ENCODE measurements at regions not wholly inside any gene's neighbourhood (a gene's known extent, or its start where the extent isn't known, plus 50 kb on each side); places are given as distances from the start of the nearest gene placed in this dataset.

- WGBS (ENCODE audit: low lambda C conversion rate), result 4% methylated on average over 3 of the region's 3 CpGs
- Histone ChIP-seq H3K4me1 (ENCODE audit: insufficient read depth, low read length) (no peaks in the 10 kb centered on the region), H4K20me1 (ENCODE audit: insufficient read depth, low read length) (no peaks in the 10 kb centered on the region), H3K27ac (ENCODE audit: extremely low read length, insufficient read depth, low read length) (no peak overlapping the region), H3K36me3 (replicated peaks in 1 of 2; ENCODE audit: control insufficient read depth in 1 of 2, insufficient read depth in 2 of 2, low read length in 2 of 2) (no peaks in the 10 kb centered on the region), H3K4me2 (ENCODE audit: low read depth, low read length) (no peak overlapping the region), H3K4me3 (replicated peaks in 1 of 3; ENCODE audit: insufficient read depth in 1 of 3, low read depth in 2 of 3, low read length in 3 of 3) (no peak overlapping the region), H3K79me2 (ENCODE audit: insufficient read depth, low read length) (no peaks in the 10 kb centered on the region), H2AFZ (ENCODE audit: low read length) (no peak overlapping the region), H3K9ac (ENCODE audit: insufficient read depth, low read depth, low read length) (no peak overlapping the region), H3K9me3 (ENCODE audit: low read length) (no peaks in the 10 kb centered on the region), H3K27me3 (ENCODE audit: control insufficient read depth in 1 of 2, insufficient read depth in 2 of 2, low read length in 2 of 2) (no peaks in the 10 kb centered on the region)
- DNase-seq (ENCODE audit: low spot score) (no peak), FAIRE-seq (no peak), ATAC-seq (no peak)
- in situ Hi-C loops (cut with HindIII; ENCODE audit: extremely low pct_ligation_motif_present, low pct_unique_long_range_greater_than_20kb), result no loop called here
- intact Hi-C loops (cut with micrococcal nuclease; ENCODE audit: unreplicated experiment), result no loop called here
- TF ChIP-seq CHD4 (IDR thresholded peaks at IDR 0.05; ENCODE audit: borderline replicate concordance, low read length) (no peak), GABPA (IDR thresholded peaks at IDR 0.05; ENCODE audit: low read depth, low read length) (no peak), GABPA (CRISPR knock-in tag; IDR thresholded peaks at IDR 0.05; ENCODE audit: low read depth) (no peak), KDM1A (CRISPR knock-in tag; IDR thresholded peaks at IDR 0.05) (no peak), IRX3 (CRISPR knock-in tag; IDR thresholded peaks at IDR 0.05; ENCODE audit: borderline replicate concordance, low read depth) (no peak), SMAD9 (CRISPR knock-in tag; IDR thresholded peaks at IDR 0.05) (no peak), TBL1XR1 (IDR thresholded peaks at IDR 0.05; ENCODE audit: borderline replicate concordance, low read length, partially characterized antibody) (no peak), TP53 (CRISPR knock-in tag; conservative IDR thresholded peaks at IDR 0.05) (no peak)
- ChIA-PET CTCF (ENCODE audit: low intra/inter-chr PET ratio, low total read pairs) (no interaction called here), POLR2A (no interaction called here)
- BruUV-seq (replicated peaks), result no TSS peak
Measured at GRCh38 chr5:43802651-43803050, 199.7 kb downstream of the NNT start.

- Histone ChIP-seq H3K79me2 (ENCODE audit: insufficient read depth, low read length) (no peaks in the 10 kb centered on the region), H3K27ac (ENCODE audit: extremely low read length, insufficient read depth, low read length) (no peak overlapping the region), H3K4me1 (ENCODE audit: insufficient read depth, low read length) (no peaks in the 10 kb centered on the region), H2AFZ (ENCODE audit: low read length) (no peak overlapping the region), H3K9me3 (ENCODE audit: low read length) (no peaks in the 10 kb centered on the region), H3K36me3 (replicated peaks in 1 of 2; ENCODE audit: control insufficient read depth in 1 of 2, insufficient read depth in 2 of 2, low read length in 2 of 2) (no peaks in the 10 kb centered on the region), H4K20me1 (ENCODE audit: insufficient read depth, low read length) (no peaks in the 10 kb centered on the region), H3K9ac (ENCODE audit: insufficient read depth, low read depth, low read length) (no peak overlapping the region), H3K27me3 (ENCODE audit: control insufficient read depth in 1 of 2, insufficient read depth in 2 of 2, low read length in 2 of 2) (no peaks in the 10 kb centered on the region), H3K4me3 (replicated peaks in 1 of 3; ENCODE audit: insufficient read depth in 1 of 3, low read depth in 2 of 3, low read length in 3 of 3) (no peak overlapping the region), H3K4me2 (ENCODE audit: low read depth, low read length) (no peak overlapping the region)
- DNase-seq (ENCODE audit: low spot score) (no peak), FAIRE-seq (no peak), ATAC-seq (no peak)
- 0% methylated on average over 1 of the region's 1 CpG for WGBS (ENCODE audit: low lambda C conversion rate)
- TF ChIP-seq PTBP1 (IDR thresholded peaks at IDR 0.05; ENCODE audit: low read depth, low read length, poor library complexity, severe bottlenecking) (no peak), ZBTB10 (CRISPR knock-in tag; IDR thresholded peaks at IDR 0.05; ENCODE audit: borderline replicate concordance) (no peak), ATF7 (IDR thresholded peaks at IDR 0.05) (no peak), ATF7 (CRISPR knock-in tag; IDR thresholded peaks at IDR 0.05) (no peak), IRF1 (CRISPR knock-in tag; IDR thresholded peaks at IDR 0.05; ENCODE audit: low read depth) (no peak), BCL6 (CRISPR knock-in tag; IDR thresholded peaks at IDR 0.05) (no peak)
- BruUV-seq (replicated peaks), result no TSS peak
- POLR2A ChIA-PET, result no interaction called here
- CTCF ChIA-PET (ENCODE audit: low intra/inter-chr PET ratio, low total read pairs), result no interaction called here
- in situ Hi-C loops (cut with HindIII; ENCODE audit: extremely low pct_ligation_motif_present, low pct_unique_long_range_greater_than_20kb), result no loop called here
- intact Hi-C loops (cut with micrococcal nuclease; ENCODE audit: unreplicated experiment), result no loop called here
Measured at GRCh38 chr5:43802119-43802518, 199.1 kb downstream of the NNT start.

All from HepG2 (cell line).